ENCODE measurements at regions not wholly inside any gene's neighbourhood (a gene's known extent, or its start where the extent isn't known, plus 50 kb on each side); places are given as distances from the start of the nearest gene placed in this dataset.
"Not testable (repeated sequence)": the region's sequence is repeated elsewhere in the genome, so short reads cannot be mapped to it uniquely, and the experiment has no call there.

- DNase-seq = no peak
Measured at GRCh38 chr10:78605800-78606350, 462.9 kb upstream of the ZMIZ1 start.

GRCh38 chr10:78606766-78607165 lies 462.0 kb upstream of the ZMIZ1 start:
- DNase-seq = not testable (repeated sequence)

DNA sequence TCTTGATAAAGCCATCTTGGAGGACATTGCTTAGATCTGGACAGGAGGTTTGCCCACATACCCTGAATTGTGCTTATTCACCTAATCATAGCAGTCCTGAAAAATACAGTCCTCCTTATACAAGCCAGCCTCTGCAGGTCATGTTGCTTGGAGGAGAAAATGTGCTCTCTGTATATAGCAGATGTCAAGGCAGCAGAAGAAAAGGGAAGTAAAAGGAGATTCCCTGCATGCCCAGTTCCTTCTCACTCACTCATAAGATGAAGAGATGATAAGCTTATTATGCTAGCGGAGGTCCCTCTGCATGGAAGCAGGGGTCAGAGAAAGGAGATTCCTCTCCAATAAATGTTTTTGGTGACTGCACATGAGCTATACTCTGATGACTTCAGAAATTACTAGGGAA lies 458.8 kb upstream of the ZMIZ1 start:
- DNase-seq = no peak

DNA sequence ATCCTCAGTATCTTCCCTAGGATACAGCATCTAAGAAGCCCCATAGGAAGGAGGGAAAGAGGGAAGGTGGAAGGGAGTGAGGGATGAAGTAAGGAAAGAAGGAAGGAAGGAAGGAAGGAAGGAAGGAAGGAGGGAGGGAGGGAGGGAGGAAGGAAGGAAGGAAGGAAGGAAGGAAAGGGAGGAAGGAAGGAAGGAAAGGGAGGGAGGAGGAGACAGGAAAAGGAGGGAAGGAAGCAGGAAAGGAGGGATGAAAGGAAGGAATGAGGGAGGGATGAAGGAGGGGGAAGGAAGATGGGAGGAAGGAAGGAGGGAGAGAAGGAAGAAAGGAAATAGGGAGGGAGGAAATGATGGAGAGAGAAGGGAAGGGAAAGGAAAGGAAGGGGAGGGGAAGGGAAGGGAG lies 455.6 kb upstream of the ZMIZ1 start:
- no peak for DNase-seq

- DNase-seq = no peak
Measured at GRCh38 chr10:78614267-78614666, 454.5 kb upstream of the ZMIZ1 start.

DNA sequence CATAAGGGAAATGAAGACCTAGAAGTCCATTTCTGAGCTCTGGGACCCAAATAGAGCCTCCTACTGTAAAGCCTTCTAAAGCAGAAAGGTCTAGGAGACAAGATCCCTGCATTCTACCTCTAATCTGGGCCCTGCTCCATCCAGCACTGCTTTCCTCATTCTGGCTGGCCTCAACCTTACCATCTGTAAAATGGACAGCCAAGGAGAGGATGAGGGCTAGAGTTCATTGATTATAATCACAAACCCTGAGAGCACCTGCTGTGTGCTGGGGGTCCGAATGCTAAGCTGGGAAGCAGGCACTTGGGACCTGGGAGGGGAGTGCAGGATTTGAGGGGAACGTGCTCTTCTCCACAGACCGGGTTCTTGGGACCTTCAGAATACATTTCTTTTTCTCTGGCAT lies 454.0 kb upstream of the ZMIZ1 start:
- DNase-seq = no peak

DNA sequence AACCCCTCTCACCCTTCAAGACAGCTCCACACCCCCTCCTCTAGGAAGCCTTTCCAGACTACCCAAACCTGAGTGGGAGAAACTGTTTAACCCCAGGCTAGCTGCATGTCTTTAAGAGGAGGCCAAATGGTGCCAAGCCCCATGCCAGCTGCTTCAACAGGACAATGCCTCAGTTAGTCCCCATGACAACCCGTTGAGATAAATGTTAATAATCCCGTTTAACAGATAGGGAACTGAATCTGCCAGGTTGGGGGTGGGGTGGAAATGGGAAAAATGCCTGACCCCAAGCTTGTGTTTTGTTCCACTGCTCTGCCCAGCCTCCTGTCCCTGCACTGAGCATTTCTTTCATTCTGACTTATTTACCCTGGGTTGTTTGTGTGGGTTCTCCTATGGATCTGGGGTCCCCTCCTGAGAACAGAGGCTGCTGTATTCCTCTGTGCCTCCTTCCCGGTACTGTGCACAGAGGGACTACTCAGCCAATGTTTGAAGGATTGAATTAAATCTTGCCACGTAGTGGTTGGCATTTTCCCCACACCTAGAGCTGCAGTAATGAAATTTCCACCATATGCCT lies 452.6 kb upstream of the ZMIZ1 start:
- DNase-seq = no peak

DNA sequence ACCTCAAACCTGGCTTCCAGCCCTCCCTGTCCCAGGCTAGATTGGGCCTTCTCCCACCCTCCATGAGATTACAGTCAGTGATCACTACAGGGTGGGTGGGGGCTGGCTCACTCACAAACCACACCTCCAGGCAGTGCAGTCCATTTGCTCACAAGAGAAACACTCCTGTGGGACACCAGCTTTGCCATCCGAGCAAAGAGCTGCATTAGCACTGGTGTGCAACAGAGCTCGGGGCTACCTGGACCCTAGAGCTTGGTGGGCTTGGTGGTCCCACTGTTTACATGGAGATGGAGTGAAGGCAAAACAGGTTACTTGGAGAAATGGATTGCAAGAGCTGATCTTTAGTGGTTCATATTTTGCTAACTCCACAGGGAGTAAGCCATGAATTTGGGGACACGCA lies 451.7 kb upstream of the ZMIZ1 start:
- DNase-seq = no peak

GRCh38 chr10:78617631-78618030 lies 451.1 kb upstream of the ZMIZ1 start:
- no peak for DNase-seq

GRCh38 chr10:78618050-78618449 lies 450.7 kb upstream of the ZMIZ1 start:
- DNase-seq = no peak

DNA sequence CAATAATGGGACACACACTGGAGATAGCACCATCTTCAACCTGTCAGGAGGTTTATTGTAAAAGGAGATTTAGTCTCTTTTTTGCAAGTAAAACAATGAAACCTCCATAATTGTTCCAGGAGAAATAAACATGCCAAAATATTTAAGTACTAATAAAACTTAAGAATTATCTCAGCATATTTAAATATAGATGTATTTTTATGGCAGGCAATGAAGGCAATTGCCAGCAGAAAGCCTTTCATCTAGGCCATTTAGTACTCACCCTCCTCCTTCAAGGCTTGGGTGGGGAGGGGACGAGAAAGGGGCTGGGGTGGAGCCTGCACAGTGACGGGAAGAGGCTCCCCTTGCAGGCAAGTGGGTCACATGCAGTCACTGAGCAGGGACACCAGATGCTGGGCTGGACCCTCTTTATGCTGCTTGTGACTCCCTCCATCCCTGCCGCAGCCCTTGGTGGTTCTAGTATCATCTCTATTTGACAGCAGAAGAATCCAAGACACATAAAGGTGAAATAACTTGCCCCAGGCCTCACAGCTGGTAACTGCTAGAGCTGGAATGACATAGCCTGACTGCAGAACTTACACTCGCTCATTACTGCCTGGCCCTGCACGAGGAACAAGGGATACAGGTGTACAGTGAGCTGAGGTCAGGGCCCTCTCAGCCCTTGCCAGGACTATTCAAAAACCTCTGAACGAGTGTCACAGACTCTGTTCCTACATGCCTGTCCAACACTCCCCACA lies 449.5 kb upstream of the ZMIZ1 start:
- DNase-seq = no peak

DNA sequence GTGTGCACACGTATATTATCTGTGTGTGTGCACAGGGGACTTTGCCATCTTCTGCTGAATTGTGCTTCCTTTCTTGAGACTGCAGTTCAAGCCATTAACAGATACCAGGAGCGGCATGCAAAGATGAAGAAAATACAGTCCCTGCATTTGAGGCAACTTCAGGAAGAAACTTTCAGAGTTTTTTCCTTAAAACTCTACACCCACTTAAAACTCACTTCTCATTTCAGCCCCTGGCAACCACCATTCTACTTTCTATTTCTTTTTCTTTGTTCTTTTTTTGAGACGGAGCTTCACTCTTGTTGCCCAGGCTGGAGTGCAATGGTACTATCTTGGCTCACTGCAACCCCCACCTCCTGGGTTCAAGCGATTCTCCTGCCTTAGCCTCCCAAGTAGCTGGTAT lies 448.9 kb upstream of the ZMIZ1 start:
- no peak for DNase-seq

GRCh38 chr10:78620985-78621799 lies 447.6 kb upstream of the ZMIZ1 start:
- DNase-seq = no peak

GRCh38 chr10:78623578-78624215 lies 445.1 kb upstream of the ZMIZ1 start:
- no peak for DNase-seq

DNA sequence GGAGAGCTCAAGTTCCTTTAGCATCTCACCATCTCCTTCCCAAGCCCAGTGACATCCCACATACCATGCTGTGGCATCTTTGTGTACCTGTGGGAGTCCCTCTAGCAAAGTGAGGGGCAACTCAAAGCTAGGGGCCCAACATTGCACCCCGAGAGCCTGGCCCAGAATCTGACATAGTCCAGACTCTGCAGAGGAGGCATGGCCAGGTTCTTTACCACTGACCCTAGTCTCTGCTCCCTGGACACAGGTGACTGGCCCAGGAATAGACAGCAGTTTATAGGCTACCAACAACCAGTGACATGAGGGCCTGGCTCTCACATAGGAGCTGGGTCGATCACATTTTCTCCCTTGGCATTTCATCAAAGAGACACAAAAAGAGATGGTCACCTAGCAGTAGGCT lies 444.0 kb upstream of the ZMIZ1 start:
- no peak for DNase-seq

GRCh38 chr10:78626471-78626870 lies 442.3 kb upstream of the ZMIZ1 start:
- no peak for DNase-seq

GRCh38 chr10:78627254-78627795 lies 441.4 kb upstream of the ZMIZ1 start:
- no peak for DNase-seq

GRCh38 chr10:78628976-78629375 lies 439.8 kb upstream of the ZMIZ1 start:
- no peak for DNase-seq

- DNase-seq = no peak
Measured at GRCh38 chr10:78629773-78630172, 439.0 kb upstream of the ZMIZ1 start.

GRCh38 chr10:78630944-78631838 lies 437.6 kb upstream of the ZMIZ1 start:
- no peak for DNase-seq

DNA sequence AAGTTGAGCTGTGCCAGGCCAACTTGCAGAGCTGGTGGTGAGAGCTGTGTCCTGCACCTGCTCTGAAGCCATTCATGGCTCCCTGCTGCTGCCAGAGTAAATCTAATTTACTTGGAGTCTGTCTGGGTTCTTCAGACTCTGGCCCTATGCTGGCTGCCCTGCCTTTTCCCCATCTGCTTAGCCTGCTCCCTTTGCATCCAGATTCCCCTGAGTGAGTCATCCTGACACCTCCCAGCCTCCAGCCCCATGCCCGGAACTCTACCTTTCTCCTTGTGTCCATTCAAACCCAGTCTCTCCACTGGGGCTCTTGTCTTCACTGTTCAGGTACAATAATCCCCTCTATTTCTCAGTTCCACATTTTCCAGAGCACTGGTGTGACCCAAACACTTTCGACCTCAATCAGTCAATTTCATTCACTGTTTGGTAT lies 434.4 kb upstream of the ZMIZ1 start:
- no peak for DNase-seq

DNA sequence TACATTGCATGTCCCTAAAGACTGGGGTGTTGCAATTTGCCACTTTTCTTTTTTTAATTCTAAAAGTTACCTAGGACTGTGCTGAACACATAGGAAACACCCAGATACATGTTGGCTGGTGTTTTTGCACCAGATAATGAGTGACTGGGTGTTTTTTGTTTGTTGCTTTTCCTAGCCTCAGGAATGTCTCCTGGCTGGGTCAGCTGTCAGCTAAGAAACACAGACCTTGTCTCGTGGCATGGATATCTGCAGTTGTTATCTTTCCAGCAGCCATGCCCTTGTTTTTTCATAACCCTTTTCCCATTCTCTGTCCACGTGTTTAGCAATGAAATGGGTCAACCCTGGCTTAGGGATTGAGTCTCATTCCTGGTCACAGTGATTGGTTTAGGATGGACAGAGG lies 433.9 kb upstream of the ZMIZ1 start:
- DNase-seq = no peak
